ENCODE measurements at regions not wholly inside any gene's neighbourhood (a gene's known extent, or its start where the extent isn't known, plus 50 kb on each side); places are given as distances from the start of the nearest gene placed in this dataset.

GRCh38 chrX:47710252-47710651 lies 51.3 kb upstream of the UXT start (continued):
- TF ChIP-seq ATF3 (IDR thresholded peaks at IDR 0.05) (no peak), TAF1 (conservative IDR thresholded peaks at IDR 0.05) (no peak), HNF4G (IDR thresholded peaks at IDR 0.05) (no peak)
